KMS-11 (cell line): ENCODE measurements at regions not wholly inside any gene's neighbourhood (a gene's known extent, or its start where the extent isn't known, plus 50 kb on each side); places are given as distances from the start of the nearest gene placed in this dataset.

ENCODE experiments used
- H2AFZ ChIP-seq: fragments of 200-600 bp; sonication (generic); 2 replicates; pipeline ENCODE4 v1.6.1; 2016; ENCODE audit warnings: antibody characterized with exemption, mixed run types, low read depth
- H3K27ac ChIP-seq: fragments of 200-600 bp; sonication (generic); 2 replicates; pipeline ENCODE4 v1.6.1; 2016; ENCODE audit warnings: mild to moderate bottlenecking, mixed run types
- H3K27me3 ChIP-seq: fragments of 200-600 bp; sonication (generic); 2 replicates; pipeline ENCODE4 v1.6.1; 2017; ENCODE audit warnings: mild to moderate bottlenecking, low read depth, mixed run types, moderate library complexity; ENCODE audit not compliant: insufficient read depth
- H3K36me3 ChIP-seq: fragments of 200-600 bp; sonication (generic); 2 replicates; pipeline ENCODE4 v1.6.1; 2017; ENCODE audit warnings: mild to moderate bottlenecking, mixed run types; ENCODE audit not compliant: insufficient read depth
- H3K4me1 ChIP-seq: fragments of 200-600 bp; sonication (generic); 2 replicates; pipeline ENCODE4 v1.6.1; 2016; ENCODE audit warnings: mild to moderate bottlenecking, low read depth, mixed run types; ENCODE audit not compliant: poor library complexity, severe bottlenecking
- H3K4me2 ChIP-seq: fragments of 200-600 bp; sonication (generic); 2 replicates; pipeline ENCODE4 v1.7.0; 2016; ENCODE audit warnings: mild to moderate bottlenecking, mixed run types
- H3K4me3 ChIP-seq: fragments of 200-600 bp; sonication (generic); IDR thresholded peaks from 2 replicates; pipeline ENCODE4 v1.6.1; 2017; ENCODE audit warnings: low read depth, low read length, mixed read lengths; ENCODE audit not compliant: insufficient read depth
- H3K79me2 ChIP-seq: fragments of 200-600 bp; sonication (generic); 2 replicates; pipeline ENCODE4 v1.6.1; 2016; ENCODE audit warnings: low read depth, mixed run types; ENCODE audit not compliant: insufficient read depth
- H3K9ac ChIP-seq: fragments of 200-600 bp; sonication (generic); 2 replicates; pipeline ENCODE4 v1.6.1; 2016; ENCODE audit warnings: mild to moderate bottlenecking, mixed run types
- H4K20me1 ChIP-seq: fragments of 200-600 bp; sonication (generic); 2 replicates; pipeline ENCODE4 v1.6.1; 2016; ENCODE audit warnings: mild to moderate bottlenecking, mixed run types; ENCODE audit not compliant: insufficient read depth
- TF ChIP-seq, protein P1 (sequence below): fragments of 200-600 bp; sonication (generic); conservative IDR thresholded peaks from 2 replicates; pipeline ENCODE4 v1.6.1; 2017; ENCODE audit warnings: low read depth, mild to moderate bottlenecking, antibody characterized with exemption, low read length, moderate library complexity, mixed read lengths

DNA sequence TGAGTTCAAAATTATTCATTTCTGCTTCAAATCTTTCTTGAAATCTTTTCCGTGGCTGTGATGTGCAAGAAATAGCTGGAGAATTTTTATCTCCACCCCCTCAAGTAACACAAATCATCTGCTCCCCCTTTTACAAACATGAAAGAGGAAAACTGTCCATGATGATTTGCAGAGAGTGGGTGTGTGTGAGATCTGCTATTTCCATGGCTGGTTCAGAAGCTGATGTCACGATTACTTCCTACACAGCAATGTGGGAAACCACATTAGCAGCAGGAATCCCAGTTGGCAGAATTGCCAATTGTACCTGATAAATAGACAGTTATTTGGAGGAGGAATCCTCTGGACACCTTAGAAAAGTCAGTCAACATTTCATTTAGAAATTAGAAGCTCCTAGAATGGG lies 75.2 kb upstream of the GRM7 start:
- H4K20me1 ChIP-seq: no peaks in the 10 kb centered on the region
- TF ChIP-seq, protein P1, sequence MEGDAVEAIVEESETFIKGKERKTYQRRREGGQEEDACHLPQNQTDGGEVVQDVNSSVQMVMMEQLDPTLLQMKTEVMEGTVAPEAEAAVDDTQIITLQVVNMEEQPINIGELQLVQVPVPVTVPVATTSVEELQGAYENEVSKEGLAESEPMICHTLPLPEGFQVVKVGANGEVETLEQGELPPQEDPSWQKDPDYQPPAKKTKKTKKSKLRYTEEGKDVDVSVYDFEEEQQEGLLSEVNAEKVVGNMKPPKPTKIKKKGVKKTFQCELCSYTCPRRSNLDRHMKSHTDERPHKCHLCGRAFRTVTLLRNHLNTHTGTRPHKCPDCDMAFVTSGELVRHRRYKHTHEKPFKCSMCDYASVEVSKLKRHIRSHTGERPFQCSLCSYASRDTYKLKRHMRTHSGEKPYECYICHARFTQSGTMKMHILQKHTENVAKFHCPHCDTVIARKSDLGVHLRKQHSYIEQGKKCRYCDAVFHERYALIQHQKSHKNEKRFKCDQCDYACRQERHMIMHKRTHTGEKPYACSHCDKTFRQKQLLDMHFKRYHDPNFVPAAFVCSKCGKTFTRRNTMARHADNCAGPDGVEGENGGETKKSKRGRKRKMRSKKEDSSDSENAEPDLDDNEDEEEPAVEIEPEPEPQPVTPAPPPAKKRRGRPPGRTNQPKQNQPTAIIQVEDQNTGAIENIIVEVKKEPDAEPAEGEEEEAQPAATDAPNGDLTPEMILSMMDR: no peak
- no peak overlapping the region for H2AFZ ChIP-seq
- no peaks in the 10 kb centered on the region for H3K4me1 ChIP-seq
- no peak overlapping the region for H3K9ac ChIP-seq
- no peak overlapping the region for H3K4me3 ChIP-seq
- no peak overlapping the region for H3K4me2 ChIP-seq
- no peaks in the 10 kb centered on the region for H3K79me2 ChIP-seq
- no peaks in the 10 kb centered on the region for H3K27me3 ChIP-seq
- H3K36me3 ChIP-seq: no peaks in the 10 kb centered on the region
- H3K27ac ChIP-seq: no peak overlapping the region

DNA sequence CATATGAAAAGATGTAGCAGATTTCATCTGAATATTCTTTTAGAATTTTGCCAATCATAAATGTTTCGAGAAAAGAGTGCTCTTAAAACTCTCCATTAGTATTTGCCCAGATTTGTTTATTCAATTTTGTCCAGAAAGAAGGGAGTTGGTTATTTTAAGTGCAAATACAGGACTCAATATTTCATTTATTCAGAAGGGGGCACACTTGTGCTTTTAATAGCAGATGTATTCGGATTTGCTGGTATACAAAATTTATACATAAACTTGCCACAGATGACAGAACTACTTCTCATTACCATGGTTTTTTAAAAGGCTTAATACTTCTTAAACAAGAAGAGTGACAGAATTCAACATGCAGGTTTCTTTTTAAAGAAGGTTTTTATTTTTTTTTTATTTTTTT lies 69.8 kb upstream of the GRM7 start:
- no peaks in the 10 kb centered on the region for H3K4me1 ChIP-seq
- no peak overlapping the region for H3K9ac ChIP-seq
- H3K36me3 ChIP-seq: no peaks in the 10 kb centered on the region
- H4K20me1 ChIP-seq: no peaks in the 10 kb centered on the region
- TF ChIP-seq, protein P1: no peak
- H3K79me2 ChIP-seq: no peaks in the 10 kb centered on the region
- H3K4me3 ChIP-seq: no peak overlapping the region
- H3K27ac ChIP-seq: no peak overlapping the region
- no peak overlapping the region for H3K4me2 ChIP-seq
- no peaks in the 10 kb centered on the region for H3K27me3 ChIP-seq
- H2AFZ ChIP-seq: no peak overlapping the region

DNA sequence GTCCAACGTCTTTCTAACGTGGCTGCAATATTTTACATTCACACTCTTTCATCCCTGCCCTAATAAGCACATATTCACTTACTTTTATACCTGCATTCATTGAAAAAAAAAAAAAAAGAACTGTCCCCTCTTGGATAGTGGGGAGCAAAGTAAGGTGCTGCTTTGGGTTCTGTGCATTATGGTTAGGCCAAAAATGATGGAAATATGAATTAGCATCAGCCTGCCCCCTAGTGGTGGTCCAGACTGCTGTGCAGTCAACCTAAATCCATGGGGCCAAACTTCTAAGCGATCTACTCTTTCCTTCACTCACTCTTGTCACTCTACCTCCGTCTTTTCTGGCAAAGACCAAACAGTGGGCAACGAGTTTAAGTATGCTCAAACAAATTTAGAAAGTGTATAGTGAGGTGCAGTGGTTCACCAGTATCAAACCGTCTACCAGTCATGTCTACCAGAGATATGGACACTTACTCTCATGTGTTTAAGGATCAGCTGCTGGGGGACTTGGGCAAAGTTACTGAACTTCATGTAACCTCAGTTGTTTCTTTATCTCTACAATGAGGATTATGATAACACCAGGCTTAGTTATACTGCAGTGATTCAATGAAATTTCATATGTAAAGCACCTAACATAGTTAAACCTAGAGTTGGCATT lies 61.5 kb upstream of the GRM7 start:
- H3K4me2 ChIP-seq: no peak overlapping the region
- no peak overlapping the region for H3K27ac ChIP-seq
- no peak overlapping the region for H3K4me3 ChIP-seq
- no peak overlapping the region for H3K9ac ChIP-seq
- no peaks in the 10 kb centered on the region for H3K4me1 ChIP-seq
- no peaks in the 10 kb centered on the region for H4K20me1 ChIP-seq
- no peaks in the 10 kb centered on the region for H3K27me3 ChIP-seq
- TF ChIP-seq, protein P1: peak; percentile 80
- H2AFZ ChIP-seq: no peak overlapping the region
- H3K79me2 ChIP-seq: no peaks in the 10 kb centered on the region
- H3K36me3 ChIP-seq: no peaks in the 10 kb centered on the region

DNA sequence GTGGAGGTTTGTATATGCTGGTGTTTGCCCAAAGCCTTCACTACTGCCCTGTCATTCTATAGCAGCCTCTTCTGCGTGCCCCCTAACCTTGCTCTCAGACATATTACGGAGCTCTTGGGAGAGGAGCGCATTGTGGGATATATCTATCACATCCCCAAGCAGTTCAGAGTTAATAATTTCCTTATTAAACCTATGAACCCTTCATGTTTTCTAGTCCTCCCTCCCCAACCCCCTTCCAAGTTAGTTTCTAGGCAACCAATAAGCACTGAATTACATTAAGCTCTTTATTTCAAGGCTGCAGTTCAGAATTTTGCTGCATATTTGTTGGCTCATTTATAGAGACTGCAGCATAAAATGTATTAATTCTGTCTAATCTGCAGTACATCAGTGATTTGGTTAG lies 57.3 kb upstream of the GRM7 start:
- no peak overlapping the region for H3K27ac ChIP-seq
- H3K27me3 ChIP-seq: no peaks in the 10 kb centered on the region
- TF ChIP-seq, protein P1: no peak
- no peaks in the 10 kb centered on the region for H3K79me2 ChIP-seq
- H3K4me2 ChIP-seq: no peak overlapping the region
- H3K4me3 ChIP-seq: no peak overlapping the region
- no peaks in the 10 kb centered on the region for H4K20me1 ChIP-seq
- H2AFZ ChIP-seq: no peak overlapping the region
- no peak overlapping the region for H3K9ac ChIP-seq
- no peaks in the 10 kb centered on the region for H3K36me3 ChIP-seq
- H3K4me1 ChIP-seq: no peaks in the 10 kb centered on the region
